ENCODE measurements at regions not wholly inside any gene's neighbourhood (a gene's known extent, or its start where the extent isn't known, plus 50 kb on each side); places are given as distances from the start of the nearest gene placed in this dataset.

- no peaks in the 10 kb centered on the region for H3K36me3 ChIP-seq
- H3K9me3 ChIP-seq: no peaks in the 10 kb centered on the region
- H3K27me3 ChIP-seq: no peaks in the 10 kb centered on the region
- WGBS, 2 donors: 70 to 72% methylated on average over 6 of the region's 6 CpGs
- H3K27ac ChIP-seq: no peak overlapping the region
- H3K4me1 ChIP-seq: no peaks in the 10 kb centered on the region
- no peak overlapping the region for H3K4me3 ChIP-seq
- TF ChIP-seq POLR2A (IDR thresholded peaks at IDR 0.05) (no peak), CTCF (IDR thresholded peaks at IDR 0.05) (no peak)
- DNase-seq: no peak
- intact Hi-C loops (cut with DNase I): no loop called here
These were observed 527.2 kb downstream of the PRELID2 start for GRCh38 chr5:145307866-145308382.

GRCh38 chr5:145295236-145295835 is 539.8 kb downstream of the PRELID2 start:
- no peaks in the 10 kb centered on the region for H3K27me3 ChIP-seq
- DNase-seq: no peak
- 75 to 84% methylated on average over 1 of the region's 1 CpG for WGBS, 2 donors
- no peak for TF ChIP-seq POLR2A (IDR thresholded peaks at IDR 0.05)
- TF ChIP-seq CTCF (IDR thresholded peaks at IDR 0.05): no peak
- no peaks in the 10 kb centered on the region for H3K9me3 ChIP-seq
- H3K36me3 ChIP-seq: no peaks in the 10 kb centered on the region
- no peak overlapping the region for H3K4me3 ChIP-seq
- intact Hi-C loops (cut with DNase I): no loop called here
- no peak overlapping the region for H3K27ac ChIP-seq
- H3K4me1 ChIP-seq: no peaks in the 10 kb centered on the region

GRCh38 chr5:145294331-145294730 is 540.8 kb downstream of the PRELID2 start:
- H3K4me3 ChIP-seq: no peak overlapping the region
- no peaks in the 10 kb centered on the region for H3K4me1 ChIP-seq
- H3K27ac ChIP-seq: no peak overlapping the region
- WGBS, 2 donors: 54 to 56% methylated on average over 2 of the region's 2 CpGs
- TF ChIP-seq POLR2A (IDR thresholded peaks at IDR 0.05): no peak
- no peak for TF ChIP-seq CTCF (IDR thresholded peaks at IDR 0.05)
- no peak for DNase-seq
- no peaks in the 10 kb centered on the region for H3K36me3 ChIP-seq
- H3K9me3 ChIP-seq: no peaks in the 10 kb centered on the region
- intact Hi-C loops (cut with DNase I): no loop called here
- H3K27me3 ChIP-seq: no peaks in the 10 kb centered on the region

- no peaks in the 10 kb centered on the region for H3K27me3 ChIP-seq
- no peak overlapping the region for H3K27ac ChIP-seq
- H3K4me3 ChIP-seq: no peak overlapping the region
- H3K9me3 ChIP-seq: no peaks in the 10 kb centered on the region
- 46 to 48% methylated on average over 1 of the region's 1 CpG for WGBS, 2 donors
- no peak for DNase-seq
- intact Hi-C loops (cut with DNase I): no loop called here
- H3K4me1 ChIP-seq: no peaks in the 10 kb centered on the region
- H3K36me3 ChIP-seq: no peaks in the 10 kb centered on the region
- TF ChIP-seq POLR2A (IDR thresholded peaks at IDR 0.05) (no peak), CTCF (IDR thresholded peaks at IDR 0.05) (no peak)
These were observed 541.4 kb downstream of the PRELID2 start for GRCh38 chr5:145293716-145294115.

- H3K27ac ChIP-seq: no peak overlapping the region
- no peaks in the 10 kb centered on the region for H3K27me3 ChIP-seq
These were observed 542.9 kb downstream of the PRELID2 start for GRCh38 chr5:145292278-145292677.

More at GRCh38 chr5:145292278-145292677, 542.9 kb downstream of the PRELID2 start:
- Histone ChIP-seq H3K36me3 (no peaks in the 10 kb centered on the region), H3K9me3 (no peaks in the 10 kb centered on the region), H3K4me3 (no peak overlapping the region), H3K4me1 (no peaks in the 10 kb centered on the region)
- DNase-seq: no peak
- WGBS, 2 donors: 25 to 63% methylated on average over 3 of the region's 3 CpGs
- TF ChIP-seq POLR2A (IDR thresholded peaks at IDR 0.05) (no peak), CTCF (IDR thresholded peaks at IDR 0.05) (no peak)
- intact Hi-C loops (cut with DNase I): no loop called here

Data from esophagus squamous epithelium (tissue), 5 donors.